ENCODE measurements at regions not wholly inside any gene's neighbourhood (a gene's known extent, or its start where the extent isn't known, plus 50 kb on each side); places are given as distances from the start of the nearest gene placed in this dataset.

- no peak overlapping the region for H2AFZ ChIP-seq (ENCODE audit: low read depth, low read length)
Measured at GRCh38 chr6:42505385-42505718, 53.6 kb upstream of the TRERF1 start.

DNA sequence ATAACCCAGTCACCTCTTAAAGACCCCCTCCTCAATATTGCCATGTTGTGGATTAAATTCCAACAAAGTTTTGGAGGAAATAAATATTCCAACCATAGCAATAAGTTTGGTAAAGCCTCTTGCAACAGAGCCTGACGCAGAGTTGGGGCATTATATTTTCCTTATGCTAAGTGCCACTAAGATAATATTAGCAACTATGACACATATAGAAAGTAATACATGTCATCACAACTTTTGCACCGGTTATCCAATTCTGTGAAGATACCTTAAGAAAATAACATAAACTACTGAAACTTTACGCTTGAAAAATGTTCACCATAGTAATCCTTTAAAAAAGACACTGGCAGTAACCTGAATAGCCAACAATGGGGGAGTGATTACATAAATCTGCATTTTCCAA, 52.2 kb upstream of the TRERF1 start:
- no peaks in the 10 kb centered on the region for H4K20me1 ChIP-seq (replicated peaks; ENCODE audit: control insufficient read depth, extremely low read depth, insufficient read depth, low read length)
- dilution Hi-C loops (cut with MboI; ENCODE audit: extremely low pct_ligation_motif_present, low sequenced_read_pairs) (no loop called here), intact Hi-C loops (cut with micrococcal nuclease) (no loop called here)
- peaks cover 3 to 4% of the 10 kb centered on the region in 2 experiments for H3K27me3 ChIP-seq (ENCODE audit: control insufficient read depth in 2 of 2, insufficient read depth in 2 of 2, low read length in 2 of 2)
- H3K79me2 ChIP-seq (ENCODE audit: control insufficient read depth, insufficient read depth, low read length) = no peaks in the 10 kb centered on the region
- peaks cover 3% of the 10 kb centered on the region for H3K4me1 ChIP-seq (ENCODE audit: control insufficient read depth, extremely low read depth, insufficient read depth, low read length)
- H3K9ac ChIP-seq (replicated peaks; ENCODE audit: extremely low read depth, insufficient read depth, low read length) = no peak overlapping the region
- no peak overlapping the region for H3K4me3 ChIP-seq (replicated peaks in 1 of 3; ENCODE audit: insufficient read depth in 1 of 3, low read depth in 1 of 3, low read length in 3 of 3)
- no peak overlapping the region for H3K27ac ChIP-seq (ENCODE audit: insufficient read depth, low read depth, low read length)
- ChIA-PET CTCF (interaction anchor here (2.4 kb wide), 1 partner anchor 44 kb away, joined by 10 read pairs; no protein-coding TSS in a partner anchor), POLR2A (no interaction called here)
- no peak overlapping the region for H2AFZ ChIP-seq (ENCODE audit: low read depth, low read length)
- H3K9me3 ChIP-seq (replicated peaks; ENCODE audit: control insufficient read depth, insufficient read depth, low read length) = no peaks in the 10 kb centered on the region
- no peak overlapping the region for H3K4me2 ChIP-seq (ENCODE audit: insufficient read depth, low read length)
- H3K36me3 ChIP-seq (ENCODE audit: control insufficient read depth in 2 of 2, extremely low read depth in 1 of 2, insufficient read depth in 2 of 2, low read length in 2 of 2) = no peaks in the 10 kb centered on the region
- TF ChIP-seq POLR2AphosphoS5 (IDR thresholded peaks at IDR 0.05; ENCODE audit: insufficient read depth, low read depth, low read length) (no peak), FOS (IDR thresholded peaks at IDR 0.05; ENCODE audit: borderline replicate concordance, insufficient read depth, low read length) (no peak), GATA2 (IDR thresholded peaks at IDR 0.05; ENCODE audit: insufficient read depth, insufficient read length, low read depth, low read length) (no peak), EZH2 (IDR thresholded peaks at IDR 0.05; ENCODE audit: borderline replicate concordance, low read depth, low read length, severe bottlenecking) (no peak), CTCF (IDR thresholded peaks at IDR 0.05; ENCODE audit: extremely low read depth in 1 of 2, insufficient read depth in 1 of 2, low read depth in 1 of 2, low read length in 2 of 2) (no peak), POLR2A (IDR thresholded peaks at IDR 0.05; ENCODE audit: low read depth, low read length) (no peak), MYC (IDR thresholded peaks at IDR 0.05; ENCODE audit: low read depth, low read length) (no peak), JUN (IDR thresholded peaks at IDR 0.05; ENCODE audit: borderline replicate concordance, insufficient read depth, insufficient read length, low read depth) (no peak)
- TF ChIP-seq, protein P1, sequence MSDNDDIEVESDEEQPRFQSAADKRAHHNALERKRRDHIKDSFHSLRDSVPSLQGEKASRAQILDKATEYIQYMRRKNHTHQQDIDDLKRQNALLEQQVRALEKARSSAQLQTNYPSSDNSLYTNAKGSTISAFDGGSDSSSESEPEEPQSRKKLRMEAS (IDR thresholded peaks at IDR 0.05; ENCODE audit: insufficient read depth, insufficient read length) = no peak
- no peak for DNase-seq (ENCODE audit: low read depth, low spot score)
- no peak for FAIRE-seq
- H3K9me1 ChIP-seq (replicated peaks; ENCODE audit: control insufficient read depth, extremely low read depth, insufficient read depth, low read length) = no peaks in the 10 kb centered on the region
- no TSS peak for BruUV-seq (replicated peaks)

More at GRCh38 chr6:42505385-42505718, 53.6 kb upstream of the TRERF1 start:
- CTCF ChIA-PET = interaction anchor here (1.5 to 2.4 kb wide), 2 partner anchors 42 to 245 kb away, joined by 3 to 10 read pairs; no protein-coding TSS in a partner anchor
- FAIRE-seq (peak; percentile 83), DNase-seq (ENCODE audit: low read depth, low spot score) (peak; percentile 31)
- no peaks in the 10 kb centered on the region for H3K9me1 ChIP-seq (replicated peaks; ENCODE audit: control insufficient read depth, extremely low read depth, insufficient read depth, low read length)
- no peaks in the 10 kb centered on the region for H3K36me3 ChIP-seq (ENCODE audit: control insufficient read depth in 2 of 2, extremely low read depth in 1 of 2, insufficient read depth in 2 of 2, low read length in 2 of 2)
- no peaks in the 10 kb centered on the region for H3K79me2 ChIP-seq (ENCODE audit: control insufficient read depth, insufficient read depth, low read length)
- no peaks in the 10 kb centered on the region for H4K20me1 ChIP-seq (replicated peaks; ENCODE audit: control insufficient read depth, extremely low read depth, insufficient read depth, low read length)
- dilution Hi-C loops (cut with MboI; ENCODE audit: extremely low pct_ligation_motif_present, low sequenced_read_pairs) = no loop called here
- peaks cover 3% of the 10 kb centered on the region for H3K4me1 ChIP-seq (ENCODE audit: control insufficient read depth, extremely low read depth, insufficient read depth, low read length)
- intact Hi-C loops (cut with micrococcal nuclease) = no loop called here
- POLR2A ChIA-PET = no interaction called here
- H3K9me3 ChIP-seq (replicated peaks; ENCODE audit: control insufficient read depth, insufficient read depth, low read length) = no peaks in the 10 kb centered on the region
- TF ChIP-seq FOS (IDR thresholded peaks at IDR 0.05; ENCODE audit: borderline replicate concordance, insufficient read depth, low read length) (peak; percentile 78), GATA2 (IDR thresholded peaks at IDR 0.05; ENCODE audit: insufficient read depth, insufficient read length, low read depth, low read length) (no peak), CTCF (IDR thresholded peaks at IDR 0.05; ENCODE audit: extremely low read depth in 1 of 2, insufficient read depth in 1 of 2, low read depth in 1 of 2, low read length in 2 of 2) (no peak), JUN (IDR thresholded peaks at IDR 0.05; ENCODE audit: borderline replicate concordance, insufficient read depth, insufficient read length, low read depth) (peak; percentile 63)
- peaks cover 3% of the 10 kb centered on the region in 2 experiments for H3K27me3 ChIP-seq (ENCODE audit: control insufficient read depth in 2 of 2, insufficient read depth in 2 of 2, low read length in 2 of 2)
- no peak overlapping the region for H3K27ac ChIP-seq (ENCODE audit: insufficient read depth, low read depth, low read length)
- peak overlapping the region; percentile 9 for H3K9ac ChIP-seq (replicated peaks; ENCODE audit: extremely low read depth, insufficient read depth, low read length)
- no TSS peak for BruUV-seq (replicated peaks)
- no peak overlapping the region for H3K4me3 ChIP-seq (replicated peaks in 1 of 3; ENCODE audit: insufficient read depth in 1 of 3, low read depth in 1 of 3, low read length in 3 of 3)
- H3K4me2 ChIP-seq (ENCODE audit: insufficient read depth, low read length) = peak overlapping the region; percentile 42

All from endothelial cell of umbilical vein (primary cell).